HEK293T (cell line): ENCODE measurements at regions not wholly inside any gene's neighbourhood (a gene's known extent, or its start where the extent isn't known, plus 50 kb on each side); places are given as distances from the start of the nearest gene placed in this dataset.
"Not testable (repeated sequence)": the region's sequence is repeated elsewhere in the genome, so short reads cannot be mapped to it uniquely, and the experiment has no call there.

Experiments
- CTCF ChIA-PET: fragments of 350-600 bp; formaldehyde crosslinking; extraction: SDS; loops from one replicate; lab custom pipeline; 2021; ENCODE audit warnings: antibody characterized with exemption, inconsistent platforms; lab: Yijun Ruan, JAX
- POLR2A ChIA-PET: fragments of 350-600 bp; formaldehyde crosslinking; extraction: SDS; loops from one replicate; lab custom pipeline; 2020; ENCODE audit warnings: antibody characterized with exemption, inconsistent platforms; lab: Yijun Ruan, JAX
- DNase-seq: peaks from one replicate; pipeline ENCODE4 v3.0.0; 2012; ENCODE audit warnings: mixed read lengths; ENCODE audit errors: extremely low spot score
- ARNT ChIP-seq: fragments of 450-650 bp; IDR thresholded peaks from 2 replicates; pipeline ENCODE4 v1.6.1; 2017; ENCODE audit warnings: mild to moderate bottlenecking
- BHLHE40 ChIP-seq: fragments of 450-650 bp; IDR thresholded peaks from 2 replicates; pipeline ENCODE4 v1.6.1; 2016; ENCODE audit warnings: mild to moderate bottlenecking, moderate library complexity, borderline replicate concordance
- CTBP1 ChIP-seq: fragments of 450-650 bp; IDR thresholded peaks from 2 replicates; pipeline ENCODE4 v1.6.1; 2016; ENCODE audit warnings: borderline replicate concordance
- ELF4 ChIP-seq: fragments of 450-650 bp; IDR thresholded peaks from 2 replicates; pipeline ENCODE4 v1.6.1; 2017; ENCODE audit warnings: antibody characterized with exemption
- FOXA1 ChIP-seq: fragments of 450-650 bp; IDR thresholded peaks from 2 replicates; pipeline ENCODE4 v1.6.1; 2016; ENCODE audit warnings: mild to moderate bottlenecking
- FOXK2 ChIP-seq: fragments of 450-650 bp; IDR thresholded peaks from 2 replicates; pipeline ENCODE4 v1.6.1; 2016; ENCODE audit warnings: mild to moderate bottlenecking
- FOXM1 ChIP-seq: fragments of 450-650 bp; IDR thresholded peaks from 2 replicates; pipeline ENCODE4 v1.6.1; 2017; ENCODE audit warnings: mild to moderate bottlenecking, borderline replicate concordance
- HDGF ChIP-seq: fragments of 450-650 bp; IDR thresholded peaks from 2 replicates; pipeline ENCODE4 v1.6.1; 2017; ENCODE audit warnings: antibody characterized with exemption, borderline replicate concordance
- L3MBTL2 ChIP-seq: fragments of 450-650 bp; conservative IDR thresholded peaks from 2 replicates; pipeline ENCODE4 v1.6.1; 2016; ENCODE audit warnings: mild to moderate bottlenecking
- LEF1 ChIP-seq: fragments of 450-650 bp; IDR thresholded peaks from 2 replicates; pipeline ENCODE4 v1.6.1; 2017; ENCODE audit warnings: mild to moderate bottlenecking, borderline replicate concordance
- NFRKB ChIP-seq: fragments of 450-650 bp; IDR thresholded peaks from 2 replicates; pipeline ENCODE4 v1.6.1; 2016; ENCODE audit warnings: mild to moderate bottlenecking, moderate library complexity
- PKNOX1 ChIP-seq: fragments of 450-650 bp; IDR thresholded peaks from 2 replicates; pipeline ENCODE4 v1.6.1; 2016
- SP1 ChIP-seq: fragments of 450-650 bp; IDR thresholded peaks from 2 replicates; pipeline ENCODE4 v1.6.1; 2017
- SUZ12 ChIP-seq: fragments of 450-650 bp; IDR thresholded peaks from 2 replicates; pipeline ENCODE4 v1.6.1; 2016; ENCODE audit warnings: mild to moderate bottlenecking
- TARDBP ChIP-seq: fragments of 450-650 bp; IDR thresholded peaks from 2 replicates; pipeline ENCODE4 v1.6.1; 2016
- ZNF384 ChIP-seq: fragments of 450-650 bp; IDR thresholded peaks from 2 replicates; pipeline ENCODE4 v1.6.1; 2016

GRCh38 chr22:22772883-22773282 is 114.7 kb upstream of the IGLL5 start:
- POLR2A ChIA-PET: no interaction called here
- DNase-seq: no peak
- CTCF ChIA-PET: no interaction called here
- TF ChIP-seq LEF1: no peak
- TF ChIP-seq FOXA1: no peak
- TF ChIP-seq CTBP1: no peak
- no peak for TF ChIP-seq HDGF
- TF ChIP-seq ELF4: no peak
- no peak for TF ChIP-seq FOXK2
- TF ChIP-seq FOXM1: no peak

- no peak for TF ChIP-seq FOXM1
- TF ChIP-seq ZNF384: no peak
- no peak for TF ChIP-seq NFRKB
- TF ChIP-seq L3MBTL2: no peak
- no peak for TF ChIP-seq LEF1
- no peak for TF ChIP-seq HDGF
- TF ChIP-seq SUZ12: no peak
- no peak for TF ChIP-seq ARNT
- TF ChIP-seq TARDBP: no peak
- no peak for TF ChIP-seq ELF4
- TF ChIP-seq SP1: no peak
- no peak for TF ChIP-seq FOXA1
- no peak for TF ChIP-seq CTBP1
- no peak for TF ChIP-seq BHLHE40
- TF ChIP-seq FOXK2: no peak
- no peak for TF ChIP-seq PKNOX1
- DNase-seq: no peak
- CTCF ChIA-PET: no interaction called here
- POLR2A ChIA-PET: no interaction called here
These were observed 114.2 kb upstream of the IGLL5 start for GRCh38 chr22:22773427-22773826.

DNA sequence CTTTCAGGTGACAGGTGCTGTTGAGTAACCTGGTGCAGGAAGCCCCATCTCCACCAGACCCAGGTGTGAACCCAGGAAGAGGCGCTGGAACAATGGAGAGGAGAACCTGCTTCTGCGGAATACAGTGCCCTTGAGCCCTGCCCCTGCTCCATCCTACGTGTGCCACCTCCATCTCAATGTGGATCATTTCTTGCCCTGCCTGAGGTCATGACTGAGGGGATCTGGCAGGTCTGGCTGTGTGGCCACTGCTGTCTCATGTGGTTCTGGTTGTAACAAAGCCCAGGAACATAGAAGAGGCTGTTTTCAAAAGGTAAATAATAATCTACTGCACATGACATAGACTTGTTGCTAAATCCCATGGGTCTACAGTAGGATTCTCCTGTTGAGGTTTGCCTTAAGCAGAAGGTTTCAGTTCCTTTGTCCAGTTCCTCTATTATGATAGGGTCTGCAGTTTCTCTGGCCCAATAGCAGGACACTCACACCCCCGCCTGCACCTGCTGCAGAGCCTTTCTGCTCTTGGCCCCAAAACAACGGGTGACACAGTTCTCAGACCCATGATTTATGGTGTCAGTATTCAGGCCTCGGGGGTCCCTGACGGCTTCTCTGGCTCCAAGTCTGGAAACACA is 113.5 kb upstream of the IGLL5 start:
- no peak for TF ChIP-seq PKNOX1
- TF ChIP-seq SUZ12: no peak
- no peak for TF ChIP-seq FOXM1
- no peak for TF ChIP-seq ELF4
- no peak for TF ChIP-seq TARDBP
- no peak for TF ChIP-seq ZNF384
- no peak for DNase-seq
- POLR2A ChIA-PET: no interaction called here
- CTCF ChIA-PET: no interaction called here

DNA sequence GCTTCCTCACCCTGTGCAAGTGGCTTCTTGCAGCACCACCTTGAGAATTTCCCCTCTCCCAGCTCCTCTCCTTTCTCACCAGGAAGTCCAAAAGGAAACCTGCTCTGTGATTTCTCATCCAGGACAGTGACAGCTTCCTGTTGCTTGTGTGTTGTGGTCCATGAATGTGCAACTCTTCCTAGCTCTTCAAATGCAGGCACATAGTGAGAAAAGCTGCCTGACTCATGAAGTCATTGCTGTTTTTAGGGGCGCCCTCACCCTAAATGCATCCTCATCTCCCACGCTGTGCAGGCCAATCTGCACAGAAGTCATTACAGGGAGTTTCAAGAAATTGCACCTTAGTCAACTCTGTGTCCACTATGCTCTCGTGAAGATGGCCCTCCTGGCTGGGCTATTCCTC is 112.9 kb upstream of the IGLL5 start:
- DNase-seq, POLR2A ChIA-PET, CTCF ChIA-PET: not testable (repeated sequence)

DNA sequence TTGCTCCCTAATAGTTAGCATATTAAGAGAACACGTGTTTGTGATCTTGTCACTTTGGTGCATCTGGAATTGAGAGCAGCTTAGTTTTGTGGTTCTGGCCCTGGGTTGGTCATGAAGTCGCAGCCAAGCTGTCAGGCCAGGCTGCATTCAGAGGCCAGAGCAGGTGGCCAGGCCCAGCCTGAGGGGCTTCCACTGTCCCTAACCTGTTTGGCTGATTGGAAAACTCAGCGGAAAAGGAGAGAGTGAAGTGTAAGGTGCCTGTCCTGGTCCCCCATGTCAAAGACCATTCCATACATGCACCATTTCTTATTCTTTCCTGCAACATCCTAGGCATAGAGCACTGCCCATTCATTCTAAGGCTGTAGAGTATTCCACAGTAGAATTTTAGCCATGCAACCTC is 111.5 kb upstream of the IGLL5 start:
- TF ChIP-seq LEF1 (no peak), SUZ12 (no peak), HDGF (no peak), NFRKB (no peak), ARNT (no peak), PKNOX1 (no peak), FOXA1 (no peak), ZNF384 (no peak), FOXM1 (no peak), BHLHE40 (no peak), TARDBP (no peak), ELF4 (no peak), CTBP1 (no peak), SP1 (no peak), FOXK2 (no peak)
- ChIA-PET POLR2A (no interaction called here), CTCF (no interaction called here)
- DNase-seq: no peak

DNA sequence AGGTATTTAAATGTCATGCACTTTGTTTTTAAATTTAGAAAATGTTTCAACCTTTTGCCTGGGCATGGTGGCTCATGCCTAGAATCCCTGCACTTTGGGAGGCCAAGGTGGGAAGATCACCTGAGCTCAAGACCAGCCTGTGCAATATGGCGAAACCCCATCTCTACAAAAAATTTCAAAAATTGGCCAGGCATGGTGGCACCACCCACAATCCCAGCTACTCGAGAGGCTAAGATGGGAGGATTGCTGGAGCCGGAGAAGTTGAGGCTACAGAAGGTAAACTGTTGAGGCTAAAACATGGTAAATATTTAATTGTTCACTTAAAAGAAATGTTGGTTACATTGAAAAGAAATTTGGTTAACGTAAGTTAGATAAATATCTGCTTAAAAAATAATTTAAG is 108.4 kb upstream of the IGLL5 start:
- DNase-seq: no peak
- TF ChIP-seq HDGF (no peak), ARNT (no peak), TARDBP (no peak)
- CTCF ChIA-PET: interaction anchor here (2.9 kb wide), 1 partner anchor 10 kb away, joined by 20 read pairs; no protein-coding TSS in a partner anchor
- POLR2A ChIA-PET: no interaction called here

DNA sequence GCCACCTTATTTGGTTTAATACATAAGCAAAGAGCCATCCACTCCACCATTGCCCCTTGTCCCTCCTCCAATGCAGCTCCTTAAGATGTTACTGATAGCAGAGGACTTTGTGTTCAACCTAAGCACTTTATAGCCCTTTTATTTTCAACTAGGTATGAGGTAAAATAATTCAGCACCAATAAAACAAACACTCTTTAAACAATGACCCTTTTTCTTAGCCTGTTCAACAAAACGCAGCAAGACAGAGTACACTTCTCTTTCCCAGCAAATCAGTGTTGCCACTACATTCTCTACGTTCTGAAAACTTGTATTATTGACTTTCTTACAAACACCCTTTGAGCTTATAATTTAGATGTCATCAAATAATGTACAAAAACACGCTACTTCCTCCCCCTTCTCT is 104.0 kb upstream of the IGLL5 start:
- CTCF ChIA-PET: interaction anchor here (1.7 kb wide), 1 partner anchor 14 kb away, joined by 10 read pairs; no protein-coding TSS in a partner anchor
- DNase-seq: no peak

More for the DNA sequence above, 104.0 kb upstream of the IGLL5 start:
- TF ChIP-seq FOXA1: no peak
- no peak for TF ChIP-seq CTBP1
- no peak for TF ChIP-seq ELF4
- TF ChIP-seq L3MBTL2: no peak
- no peak for TF ChIP-seq SUZ12
- POLR2A ChIA-PET: no interaction called here
